AG04450 (cell line): ENCODE measurements at regions not wholly inside any gene's neighbourhood (a gene's known extent, or its start where the extent isn't known, plus 50 kb on each side); places are given as distances from the start of the nearest gene placed in this dataset.

Experiments used
- CTCF ChIA-PET: fragments of 300-600, 350-600 bp; formaldehyde crosslinking; extraction: SDS; loops from one replicate; lab custom pipeline; 2022; ENCODE audit warnings: antibody characterized with exemption, inconsistent platforms; lab: Charles Lee
- POLR2A ChIA-PET: fragments of 350-600 bp; formaldehyde crosslinking; extraction: SDS; loops from one replicate; lab custom pipeline; 2021; ENCODE audit warnings: antibody characterized with exemption, inconsistent platforms; lab: Yijun Ruan, JAX
- DNase-seq: peaks from one replicate; pipeline ENCODE4 v3.0.0-alpha.2; 2011; ENCODE audit warnings: low read depth, low spot score
- H3K27ac ChIP-seq: one replicate; pipeline ENCODE4 v1.5.1; 2012; ENCODE audit warnings: low read depth, low read length, control low read depth
- H3K27me3 ChIP-seq: one replicate; pipeline ENCODE4 v1.6.0; 2012; ENCODE audit warnings: low read length; ENCODE audit not compliant: control insufficient read depth, insufficient read depth
- H3K4me3 ChIP-seq: 2 replicates; pipeline ENCODE4 v1.5.1; 2011; ENCODE audit warnings: mild to moderate bottlenecking, low read depth, low read length, control low read depth
- H3K9me3 ChIP-seq: 2 replicates; pipeline ENCODE4 v1.5.1; 2012; ENCODE audit warnings: low read length; ENCODE audit not compliant: control insufficient read depth, insufficient read depth
- CTCF ChIP-seq: IDR thresholded peaks from 2 replicates; pipeline ENCODE4 v1.5.1; 2011; ENCODE audit warnings: low read depth, low read length, control low read depth, inconsistent platforms

GRCh38 chr17:21525464-21526130 lies 149.4 kb downstream of the KCNJ12 start:
- H3K4me3 ChIP-seq: no peak overlapping the region
- H3K27me3 ChIP-seq: no peaks in the 10 kb centered on the region
- DNase-seq: no peak
- H3K9me3 ChIP-seq: no peaks in the 10 kb centered on the region
- H3K27ac ChIP-seq: no peak overlapping the region
- peak; percentile 11; the same call in 1 of the 2 replicates for TF ChIP-seq CTCF
- POLR2A ChIA-PET: no interaction called here
- CTCF ChIA-PET: interaction anchor here (0.9 to 5.2 kb wide), 4 partner anchors 13 to 406 kb away, joined by 4 to 60 read pairs (median 9); no protein-coding TSS in a partner anchor

- Histone ChIP-seq H3K27ac (no peak overlapping the region), H3K27me3 (no peaks in the 10 kb centered on the region), H3K9me3 (no peaks in the 10 kb centered on the region), H3K4me3 (no peak overlapping the region)
- ChIA-PET POLR2A (no interaction called here), CTCF (interaction anchor here (1.8 kb wide), 1 partner anchor 15 kb away, joined by 6 read pairs; no protein-coding TSS in a partner anchor)
- no peak for DNase-seq
- TF ChIP-seq CTCF: no peak
These were observed 152.0 kb downstream of the KCNJ12 start for GRCh38 chr17:21528031-21528695.

DNA sequence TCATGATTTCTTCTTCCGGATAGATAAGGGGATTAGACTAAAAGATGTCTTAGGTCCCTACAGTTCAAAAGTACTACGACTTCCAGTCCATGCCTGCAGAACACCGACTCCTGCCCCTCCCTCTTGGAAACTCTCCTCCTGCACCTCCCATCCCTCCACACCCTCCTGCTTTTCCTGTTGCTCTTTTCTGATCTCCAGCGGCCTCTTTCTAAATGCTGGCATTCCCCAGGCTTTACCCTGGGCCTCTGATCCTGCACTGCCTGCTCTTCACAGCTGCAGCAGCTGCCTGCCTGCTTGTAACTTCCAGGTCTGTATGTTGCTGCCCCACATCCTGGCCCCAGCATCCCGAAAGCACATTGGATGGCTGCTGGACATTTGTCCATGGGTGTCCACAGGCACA lies 154.2 kb downstream of the KCNJ12 start:
- Histone ChIP-seq H3K27ac (no peak overlapping the region), H3K9me3 (no peaks in the 10 kb centered on the region), H3K4me3 (no peak overlapping the region), H3K27me3 (no peaks in the 10 kb centered on the region)
- no peak for DNase-seq
- ChIA-PET CTCF (no interaction called here), POLR2A (no interaction called here)
- no peak for TF ChIP-seq CTCF

GRCh38 chr17:21530841-21531240 lies 154.7 kb downstream of the KCNJ12 start:
- ChIA-PET POLR2A (no interaction called here), CTCF (interaction anchor here (1.1 to 2.8 kb wide), 2 partner anchors 19 to 74 kb away, joined by 4 to 14 read pairs; no protein-coding TSS in a partner anchor)
- DNase-seq: no peak
- Histone ChIP-seq H3K27ac (no peak overlapping the region), H3K9me3 (no peaks in the 10 kb centered on the region), H3K4me3 (no peak overlapping the region), H3K27me3 (no peaks in the 10 kb centered on the region)
- TF ChIP-seq CTCF: no peak
